ENCODE measurements at regions not wholly inside any gene's neighbourhood (a gene's known extent, or its start where the extent isn't known, plus 50 kb on each side); places are given as distances from the start of the nearest gene placed in this dataset.

DNA sequence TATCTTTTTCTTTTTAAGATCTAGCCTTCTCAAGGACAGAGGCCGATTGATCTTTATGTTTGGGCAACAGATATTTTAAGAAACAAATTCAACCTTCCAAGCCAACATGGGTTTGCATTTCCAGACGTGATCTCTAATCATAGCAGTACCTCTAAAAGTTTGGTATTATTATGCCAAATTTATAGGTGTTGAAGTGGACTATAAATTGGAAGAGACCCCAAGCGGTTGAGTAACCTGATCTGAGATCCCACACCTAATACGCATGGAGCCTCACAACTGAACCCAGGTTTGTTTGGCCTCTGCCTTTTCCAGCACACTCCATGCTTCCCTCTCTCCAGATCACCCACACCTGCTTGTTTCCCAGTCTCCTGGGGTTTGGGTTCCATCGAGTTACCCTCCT lies 116.5 kb downstream of the DDX1 start:
- Histone ChIP-seq H3K23ac (ENCODE audit: low read length) (no peak overlapping the region), H2BK12ac (ENCODE audit: low read length) (no peak overlapping the region), H3K4me3 (ENCODE audit: low read depth, low read length) (no peak overlapping the region), H2AK5ac (ENCODE audit: low read length) (no peak overlapping the region), H3K36me3 (ENCODE audit: control insufficient read depth in 1 of 2, insufficient read depth in 2 of 2, low read length in 2 of 2) (no peaks in the 10 kb centered on the region), H3K79me2 (ENCODE audit: control insufficient read depth, insufficient read depth, low read length, poor library complexity) (no peaks in the 10 kb centered on the region), H4K8ac (ENCODE audit: low read depth, low read length) (no peak overlapping the region), H4K91ac (ENCODE audit: low read depth, low read length) (no peak overlapping the region), H3K4me2 (ENCODE audit: low read length) (no peak overlapping the region), H3K14ac (ENCODE audit: low read length) (no peak overlapping the region), H4K12ac (ENCODE audit: low read depth, low read length) (no peak overlapping the region), H2AFZ (ENCODE audit: insufficient read depth, low read length, poor library complexity) (no peak overlapping the region), H2BK5ac (ENCODE audit: low read depth, low read length, poor library complexity) (no peak overlapping the region), H3K9ac (ENCODE audit: low read length) (no peak overlapping the region), H3K4ac (ENCODE audit: low read depth, low read length) (no peak overlapping the region), H3K27me3 (ENCODE audit: insufficient read depth, low read length) (no peaks in the 10 kb centered on the region), H3K9me3 (ENCODE audit: insufficient read depth, low read depth, low read length) (no peaks in the 10 kb centered on the region), H3K18ac (ENCODE audit: low read length) (no peak overlapping the region), H2BK120ac (ENCODE audit: insufficient read depth, low read length, poor library complexity) (no peak overlapping the region), H3K27ac (ENCODE audit: low read depth, low read length) (no peak overlapping the region), H3K4me1 (ENCODE audit: control insufficient read depth in 1 of 2, insufficient read depth in 2 of 2, low read length in 2 of 2) (peaks cover 3 to 15% of the 10 kb centered on the region in 2 experiments), H3K79me1 (ENCODE audit: low read length) (peaks cover 2% of the 10 kb centered on the region)
- no peak for DNase-seq
- WGBS (ENCODE audit: extremely low coverage, insufficient coverage, insufficient read length), result no CpG with 5 or more reads among the region's 5 CpGs

DNA sequence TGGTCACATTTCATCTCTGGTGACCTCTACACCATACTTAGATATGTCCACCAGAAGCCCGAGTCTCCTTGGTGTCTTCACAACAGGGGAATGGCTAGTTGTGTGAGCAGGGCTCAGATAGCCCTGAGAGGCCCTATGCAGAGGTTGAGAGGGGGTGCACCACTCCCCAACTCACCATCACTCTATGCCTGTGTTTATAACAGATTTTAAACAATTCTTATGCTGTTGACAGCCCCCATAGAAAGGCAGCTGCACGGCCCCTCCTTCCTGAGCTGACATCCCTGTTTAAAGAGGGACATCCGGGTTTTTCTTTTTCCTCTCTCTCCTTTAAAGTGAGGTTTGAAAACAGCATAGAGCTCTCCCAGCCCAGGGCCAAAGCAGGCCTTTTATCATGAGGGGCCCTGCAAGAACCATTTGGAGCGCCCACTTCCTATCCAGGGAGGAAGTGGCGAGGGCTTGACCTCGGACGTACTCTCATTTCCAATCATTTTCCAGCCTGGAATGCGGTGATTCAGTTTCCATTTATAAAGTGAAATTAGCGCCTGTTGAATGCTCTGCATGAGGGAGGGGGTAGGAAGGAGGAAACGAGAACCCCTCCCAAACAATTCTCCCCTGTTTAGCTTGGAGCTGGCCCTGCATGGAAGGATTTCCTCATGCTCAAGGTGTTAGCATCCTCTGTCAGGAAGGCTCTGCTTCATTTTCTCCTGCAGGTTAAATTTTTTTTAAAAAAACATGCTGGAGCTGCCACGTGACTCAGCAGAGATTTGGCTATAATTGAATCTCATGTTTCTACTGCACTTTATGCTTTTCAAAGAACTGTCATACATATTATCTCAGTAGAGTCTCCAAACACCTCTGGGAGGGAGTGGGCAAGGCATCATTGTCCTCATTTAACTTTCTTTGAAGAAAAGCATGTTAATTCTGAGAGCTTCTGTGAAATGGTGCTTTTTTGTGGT lies 117.5 kb downstream of the DDX1 start:
- Histone ChIP-seq H2BK5ac (ENCODE audit: low read depth, low read length, poor library complexity) (no peak overlapping the region), H4K12ac (ENCODE audit: low read depth, low read length) (no peak overlapping the region), H3K9ac (ENCODE audit: low read length) (no peak overlapping the region), H2AK5ac (ENCODE audit: low read length) (no peak overlapping the region), H4K8ac (ENCODE audit: low read depth, low read length) (no peak overlapping the region), H3K4ac (ENCODE audit: low read depth, low read length) (no peak overlapping the region), H3K4me3 (ENCODE audit: low read depth, low read length) (no peak overlapping the region), H3K27ac (ENCODE audit: low read depth, low read length) (no peak overlapping the region), H3K27me3 (ENCODE audit: insufficient read depth, low read length) (no peaks in the 10 kb centered on the region), H3K18ac (ENCODE audit: low read length) (no peak overlapping the region), H2BK12ac (ENCODE audit: low read length) (no peak overlapping the region), H3K79me2 (ENCODE audit: control insufficient read depth, insufficient read depth, low read length, poor library complexity) (no peaks in the 10 kb centered on the region), H3K79me1 (ENCODE audit: low read length) (no peaks in the 10 kb centered on the region), H3K4me1 (ENCODE audit: control insufficient read depth in 1 of 2, insufficient read depth in 2 of 2, low read length in 2 of 2) (peaks cover 3 to 12% of the 10 kb centered on the region in 2 experiments), H3K4me2 (ENCODE audit: low read length) (no peak overlapping the region), H4K91ac (ENCODE audit: low read depth, low read length) (no peak overlapping the region), H3K9me3 (ENCODE audit: insufficient read depth, low read depth, low read length) (no peaks in the 10 kb centered on the region), H3K23ac (ENCODE audit: low read length) (no peak overlapping the region), H2AFZ (ENCODE audit: insufficient read depth, low read length, poor library complexity) (no peak overlapping the region), H2BK120ac (ENCODE audit: insufficient read depth, low read length, poor library complexity) (no peak overlapping the region), H3K36me3 (ENCODE audit: control insufficient read depth in 1 of 2, insufficient read depth in 2 of 2, low read length in 2 of 2) (no peaks in the 10 kb centered on the region), H3K14ac (ENCODE audit: low read length) (no peak overlapping the region)
- DNase-seq, result no peak
- WGBS (ENCODE audit: extremely low coverage, insufficient coverage, insufficient read length), result no CpG with 5 or more reads among the region's 11 CpGs

DNA sequence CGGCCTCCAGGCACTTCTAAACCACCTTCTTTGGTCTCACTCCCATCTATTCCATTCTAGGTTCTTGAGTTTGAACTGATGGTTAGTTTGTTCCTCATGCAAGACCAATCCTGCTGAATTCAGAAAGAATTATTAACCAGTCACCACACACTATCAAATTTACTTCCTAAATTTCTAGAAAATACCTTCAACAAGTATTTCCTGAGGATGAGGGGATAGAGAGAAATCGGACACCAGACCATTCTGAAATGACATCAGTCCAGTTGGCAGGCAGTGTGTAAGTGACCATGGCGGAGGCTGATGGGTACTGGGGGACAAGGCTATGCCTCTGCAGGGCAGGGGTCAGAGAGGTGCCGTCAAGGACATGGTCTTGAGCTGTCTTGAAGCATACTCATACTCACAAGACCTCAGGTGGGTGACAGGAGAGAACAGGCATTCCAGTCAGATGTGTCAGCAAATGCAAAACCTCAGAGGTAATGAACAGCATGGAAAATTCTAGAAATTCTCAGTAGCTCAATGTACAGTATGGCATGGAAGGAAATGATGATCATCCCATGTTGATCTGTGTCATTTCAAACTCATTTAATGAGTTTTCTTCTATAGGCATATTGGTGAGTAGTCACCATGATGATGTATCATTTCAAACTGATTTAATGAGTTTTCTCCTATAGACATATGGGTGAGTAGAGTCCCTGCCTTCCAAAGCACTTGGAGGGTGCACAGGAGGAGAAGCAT lies 119.6 kb downstream of the DDX1 start:
- Histone ChIP-seq H2BK5ac (ENCODE audit: low read depth, low read length, poor library complexity) (no peak overlapping the region), H2BK120ac (ENCODE audit: insufficient read depth, low read length, poor library complexity) (no peak overlapping the region), H3K27ac (ENCODE audit: low read depth, low read length) (no peak overlapping the region), H4K8ac (ENCODE audit: low read depth, low read length) (no peak overlapping the region), H4K91ac (ENCODE audit: low read depth, low read length) (no peak overlapping the region), H3K4me1 (ENCODE audit: control insufficient read depth in 1 of 2, insufficient read depth in 2 of 2, low read length in 2 of 2) (peaks cover 3 to 9% of the 10 kb centered on the region in 2 experiments), H3K9me3 (ENCODE audit: insufficient read depth, low read depth, low read length) (no peaks in the 10 kb centered on the region), H3K79me2 (ENCODE audit: control insufficient read depth, insufficient read depth, low read length, poor library complexity) (no peaks in the 10 kb centered on the region), H3K14ac (ENCODE audit: low read length) (no peak overlapping the region), H3K27me3 (ENCODE audit: insufficient read depth, low read length) (no peaks in the 10 kb centered on the region), H3K4ac (ENCODE audit: low read depth, low read length) (no peak overlapping the region), H2AFZ (ENCODE audit: insufficient read depth, low read length, poor library complexity) (no peak overlapping the region), H2AK5ac (ENCODE audit: low read length) (no peak overlapping the region), H3K18ac (ENCODE audit: low read length) (no peak overlapping the region), H3K79me1 (ENCODE audit: low read length) (no peaks in the 10 kb centered on the region), H3K36me3 (ENCODE audit: control insufficient read depth in 1 of 2, insufficient read depth in 2 of 2, low read length in 2 of 2) (no peaks in the 10 kb centered on the region), H3K9ac (ENCODE audit: low read length) (no peak overlapping the region), H3K4me3 (ENCODE audit: low read depth, low read length) (no peak overlapping the region), H2BK12ac (ENCODE audit: low read length) (no peak overlapping the region), H4K12ac (ENCODE audit: low read depth, low read length) (no peak overlapping the region), H3K23ac (ENCODE audit: low read length) (no peak overlapping the region), H3K4me2 (ENCODE audit: low read length) (no peak overlapping the region)
- no CpG with 5 or more reads among the region's 4 CpGs for WGBS (ENCODE audit: extremely low coverage, insufficient coverage, insufficient read length)
- DNase-seq, result peak in 1 of 2 donors; percentile 20

DNA sequence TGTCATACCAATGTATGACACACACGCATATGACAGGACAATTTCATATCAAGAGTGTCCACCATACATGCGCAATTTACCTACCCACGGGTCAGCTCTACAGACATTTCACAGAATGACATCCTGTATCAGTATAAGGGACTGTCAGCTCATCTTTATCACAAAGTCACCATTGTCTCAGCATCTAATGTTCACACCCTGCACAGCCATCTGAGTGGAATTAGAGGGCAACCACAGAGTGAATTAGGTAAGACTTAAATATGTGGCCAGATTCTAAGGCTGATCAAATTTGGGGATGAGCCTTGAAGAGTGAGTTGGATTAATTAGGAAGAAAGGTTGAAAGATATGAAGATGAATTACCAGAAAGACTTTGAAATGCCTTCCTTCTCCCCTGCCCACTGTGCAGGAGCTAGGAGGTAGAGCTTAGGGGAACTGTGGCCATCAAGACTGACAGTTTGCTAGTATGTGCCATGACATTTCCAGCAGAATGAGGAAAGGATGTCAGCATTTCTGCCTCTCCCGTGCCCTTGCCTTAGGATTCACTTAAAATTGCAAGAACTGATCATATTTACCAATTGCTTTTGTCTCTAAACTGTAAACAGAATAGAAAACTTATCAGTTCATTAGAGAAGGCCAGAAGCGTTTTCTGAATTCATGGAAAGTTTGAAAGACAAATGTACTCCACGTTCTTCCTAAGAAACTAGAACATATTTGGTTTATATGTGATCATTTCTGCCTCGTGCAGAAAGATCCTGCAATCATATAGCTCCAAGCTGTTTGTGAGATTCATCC lies 121.1 kb downstream of the DDX1 start:
- Histone ChIP-seq H3K27ac (ENCODE audit: low read depth, low read length) (no peak overlapping the region), H2AFZ (ENCODE audit: insufficient read depth, low read length, poor library complexity) (no peak overlapping the region), H2AK5ac (ENCODE audit: low read length) (no peak overlapping the region), H3K9ac (ENCODE audit: low read length) (no peak overlapping the region), H3K4ac (ENCODE audit: low read depth, low read length) (no peak overlapping the region), H3K4me2 (ENCODE audit: low read length) (no peak overlapping the region), H3K18ac (ENCODE audit: low read length) (no peak overlapping the region), H4K91ac (ENCODE audit: low read depth, low read length) (no peak overlapping the region), H2BK12ac (ENCODE audit: low read length) (no peak overlapping the region), H3K79me2 (ENCODE audit: control insufficient read depth, insufficient read depth, low read length, poor library complexity) (no peaks in the 10 kb centered on the region), H4K8ac (ENCODE audit: low read depth, low read length) (no peak overlapping the region), H2BK5ac (ENCODE audit: low read depth, low read length, poor library complexity) (no peak overlapping the region), H2BK120ac (ENCODE audit: insufficient read depth, low read length, poor library complexity) (no peak overlapping the region), H3K36me3 (ENCODE audit: control insufficient read depth in 1 of 2, insufficient read depth in 2 of 2, low read length in 2 of 2) (no peaks in the 10 kb centered on the region), H4K12ac (ENCODE audit: low read depth, low read length) (no peak overlapping the region), H3K14ac (ENCODE audit: low read length) (no peak overlapping the region), H3K23ac (ENCODE audit: low read length) (no peak overlapping the region), H3K79me1 (ENCODE audit: low read length) (no peaks in the 10 kb centered on the region), H3K4me3 (ENCODE audit: low read depth, low read length) (no peak overlapping the region), H3K4me1 (ENCODE audit: control insufficient read depth in 1 of 2, insufficient read depth in 2 of 2, low read length in 2 of 2) (peaks cover 3 to 9% of the 10 kb centered on the region in 2 experiments), H3K9me3 (ENCODE audit: insufficient read depth, low read depth, low read length) (no peaks in the 10 kb centered on the region), H3K27me3 (ENCODE audit: insufficient read depth, low read length) (no peaks in the 10 kb centered on the region)
- DNase-seq, result no peak
- no CpG with 5 or more reads among the region's 7 CpGs for WGBS (ENCODE audit: extremely low coverage, insufficient coverage, insufficient read length)

Data from trophoblast cell (in vitro differentiated cells and primary cell).